ENCODE measurements at regions not wholly inside any gene's neighbourhood (a gene's known extent, or its start where the extent isn't known, plus 50 kb on each side); places are given as distances from the start of the nearest gene placed in this dataset.
A peak's percentile ranks its signal among the peaks of the same experiment; 100 is the strongest.
"Not testable (repeated sequence)": the region's sequence is repeated elsewhere in the genome, so short reads cannot be mapped to it uniquely, and the experiment has no call there.

DNA sequence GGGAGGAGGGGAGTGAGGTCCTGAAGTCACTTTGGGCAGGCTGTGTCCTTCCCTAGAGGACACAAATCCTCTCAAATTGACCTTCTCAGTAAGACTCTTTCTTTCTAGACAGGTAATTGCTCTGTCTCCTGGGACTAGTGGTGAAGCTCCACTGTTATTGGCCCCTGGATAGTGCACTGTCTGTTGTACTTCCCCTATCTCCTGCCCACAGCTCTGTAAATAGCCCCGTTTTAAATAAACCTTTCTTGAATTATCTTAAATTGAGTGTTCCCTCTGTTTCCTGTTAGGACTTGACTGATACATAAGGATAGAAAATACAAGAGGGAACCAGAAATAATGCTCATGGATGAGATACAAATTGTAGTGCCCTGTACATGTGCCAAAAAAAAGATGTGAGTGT, 229.5 kb upstream of the USP24 start:
- Mint-ChIP-seq H3K4me3 (no peak overlapping the region), H3K9me3 (peaks cover 5% of the 10 kb centered on the region), H3K4me1 (ENCODE audit: unreplicated experiment) (peaks cover 12% of the 10 kb centered on the region), H3K27me3 (no peaks in the 10 kb centered on the region), H3K27ac (no peak overlapping the region), H3K36me3 (peaks cover 4% of the 10 kb centered on the region)
- DNase-seq (ENCODE audit: extremely low spot score, unreplicated experiment): no peak
- TF ChIP-seq, protein P1, sequence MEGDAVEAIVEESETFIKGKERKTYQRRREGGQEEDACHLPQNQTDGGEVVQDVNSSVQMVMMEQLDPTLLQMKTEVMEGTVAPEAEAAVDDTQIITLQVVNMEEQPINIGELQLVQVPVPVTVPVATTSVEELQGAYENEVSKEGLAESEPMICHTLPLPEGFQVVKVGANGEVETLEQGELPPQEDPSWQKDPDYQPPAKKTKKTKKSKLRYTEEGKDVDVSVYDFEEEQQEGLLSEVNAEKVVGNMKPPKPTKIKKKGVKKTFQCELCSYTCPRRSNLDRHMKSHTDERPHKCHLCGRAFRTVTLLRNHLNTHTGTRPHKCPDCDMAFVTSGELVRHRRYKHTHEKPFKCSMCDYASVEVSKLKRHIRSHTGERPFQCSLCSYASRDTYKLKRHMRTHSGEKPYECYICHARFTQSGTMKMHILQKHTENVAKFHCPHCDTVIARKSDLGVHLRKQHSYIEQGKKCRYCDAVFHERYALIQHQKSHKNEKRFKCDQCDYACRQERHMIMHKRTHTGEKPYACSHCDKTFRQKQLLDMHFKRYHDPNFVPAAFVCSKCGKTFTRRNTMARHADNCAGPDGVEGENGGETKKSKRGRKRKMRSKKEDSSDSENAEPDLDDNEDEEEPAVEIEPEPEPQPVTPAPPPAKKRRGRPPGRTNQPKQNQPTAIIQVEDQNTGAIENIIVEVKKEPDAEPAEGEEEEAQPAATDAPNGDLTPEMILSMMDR (conservative IDR thresholded peaks at IDR 0.05): no peak

DNA sequence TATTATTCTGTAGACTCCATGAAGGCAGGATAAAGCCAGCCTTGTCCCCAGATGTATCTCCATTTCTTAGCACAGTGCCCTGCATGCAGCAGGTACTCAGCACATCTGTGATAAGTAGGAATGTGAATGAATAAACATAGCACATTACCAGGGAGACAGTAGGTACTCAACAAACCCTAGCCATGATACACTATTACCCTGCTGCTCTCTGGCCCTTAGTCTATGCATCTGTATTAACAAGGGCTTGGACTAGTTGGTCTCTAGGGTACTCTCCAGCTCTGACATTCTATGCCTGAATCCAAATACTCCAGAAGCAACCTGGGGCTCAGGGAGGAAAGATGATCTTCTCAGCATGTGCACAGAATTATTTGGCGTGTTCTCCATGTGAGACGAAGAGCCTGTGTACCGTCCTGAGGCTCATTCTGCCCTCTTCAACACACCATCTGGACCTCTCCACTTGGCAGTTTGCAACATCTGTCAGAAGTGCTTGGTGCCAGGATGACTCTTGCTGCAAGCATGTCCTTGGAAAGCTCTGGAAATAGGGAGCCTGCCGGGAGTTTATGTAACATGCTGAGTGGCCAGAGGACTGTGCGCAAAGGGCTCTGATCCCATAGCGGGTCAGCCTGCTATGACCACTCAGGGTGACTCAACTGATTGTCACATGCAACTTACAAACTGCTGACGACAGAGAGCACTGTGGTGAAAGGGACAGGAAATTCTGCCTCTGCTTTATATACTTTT, 228.2 kb upstream of the USP24 start:
- H3K4me3 Mint-ChIP-seq: no peak overlapping the region
- no peaks in the 10 kb centered on the region for H3K27me3 Mint-ChIP-seq
- peaks cover 12% of the 10 kb centered on the region for H3K4me1 Mint-ChIP-seq (ENCODE audit: unreplicated experiment)
- peaks cover 4% of the 10 kb centered on the region for H3K36me3 Mint-ChIP-seq
- no peak overlapping the region for H3K27ac Mint-ChIP-seq
- DNase-seq (ENCODE audit: extremely low spot score, unreplicated experiment): no peak
- H3K9me3 Mint-ChIP-seq: peaks cover 5% of the 10 kb centered on the region
- TF ChIP-seq, protein P1 (conservative IDR thresholded peaks at IDR 0.05): no peak

DNA sequence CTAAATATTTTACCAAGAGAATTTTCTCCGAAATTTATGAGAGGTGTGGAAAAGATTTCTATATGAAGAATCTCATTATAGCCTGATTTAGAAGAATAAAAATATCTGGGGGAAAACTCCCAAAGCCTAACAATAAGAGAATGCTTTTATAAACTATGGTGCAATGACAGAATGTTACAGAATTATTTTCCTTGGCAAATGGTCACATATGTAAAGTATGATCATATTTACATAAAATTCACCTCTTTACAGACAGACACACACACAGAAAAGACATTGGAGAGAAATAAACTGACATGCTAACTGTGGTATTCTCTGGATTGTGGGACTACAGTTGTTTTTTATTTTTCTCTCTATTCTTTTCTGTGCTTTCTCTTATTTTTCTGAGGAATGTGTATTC, 226.3 kb upstream of the USP24 start:
- no peak overlapping the region for H3K27ac Mint-ChIP-seq
- H3K9me3 Mint-ChIP-seq: peaks cover 5% of the 10 kb centered on the region
- H3K36me3 Mint-ChIP-seq: peaks cover 4% of the 10 kb centered on the region
- no peak overlapping the region for H3K4me3 Mint-ChIP-seq
- TF ChIP-seq, protein P1 (conservative IDR thresholded peaks at IDR 0.05): no peak
- no peaks in the 10 kb centered on the region for H3K27me3 Mint-ChIP-seq
- peaks cover 9% of the 10 kb centered on the region for H3K4me1 Mint-ChIP-seq (ENCODE audit: unreplicated experiment)
- DNase-seq (ENCODE audit: extremely low spot score, unreplicated experiment): no peak

DNA sequence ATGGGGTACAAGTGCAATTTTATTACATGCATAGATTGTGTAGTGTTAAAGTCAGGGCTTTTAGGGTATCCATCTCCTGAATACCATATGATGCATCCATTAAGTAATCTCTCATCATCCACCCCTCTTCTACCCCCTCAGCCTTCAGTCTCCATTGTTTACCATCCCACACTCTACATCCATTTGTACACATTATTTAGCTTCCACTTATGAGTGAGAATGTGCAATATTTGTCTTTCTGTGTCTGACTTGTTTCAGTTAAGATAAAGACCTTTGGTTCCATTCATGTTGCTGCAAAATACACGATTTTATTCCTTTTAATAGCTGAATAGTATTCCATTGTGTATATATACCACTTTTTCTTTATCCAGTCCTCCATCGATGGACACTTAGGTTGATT, 222.5 kb upstream of the USP24 start:
- Mint-ChIP-seq H3K4me1 (ENCODE audit: unreplicated experiment) (no peaks in the 10 kb centered on the region), H3K27me3 (no peaks in the 10 kb centered on the region), H3K4me3 (no peak overlapping the region), H3K27ac (no peak overlapping the region), H3K36me3 (peaks cover 4% of the 10 kb centered on the region), H3K9me3 (peaks cover 8% of the 10 kb centered on the region)
- DNase-seq (ENCODE audit: extremely low spot score, unreplicated experiment): no peak
- TF ChIP-seq, protein P1 (conservative IDR thresholded peaks at IDR 0.05): no peak

DNA sequence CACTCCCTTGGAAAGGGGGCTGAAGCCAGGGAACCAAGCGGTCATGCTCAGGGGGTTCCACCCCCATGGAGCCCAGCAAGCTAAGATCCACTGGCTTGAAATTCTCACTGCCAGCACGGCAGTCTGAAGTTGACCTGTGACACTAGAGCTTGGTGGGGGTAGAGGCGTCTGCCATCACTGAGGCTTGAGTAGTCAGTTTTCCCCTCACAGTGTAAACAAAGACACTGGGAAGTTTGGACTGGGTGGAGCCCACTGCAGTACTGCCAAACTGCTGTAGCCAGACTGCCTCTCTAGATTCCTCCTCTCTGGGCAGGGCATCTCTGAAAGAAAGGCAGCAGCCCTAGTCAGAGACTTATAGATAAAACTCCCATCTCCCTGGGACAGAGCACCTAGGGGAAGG, 215.6 kb upstream of the USP24 start:
- DNase-seq (ENCODE audit: extremely low spot score, unreplicated experiment); H3K27ac Mint-ChIP-seq; H3K27me3 Mint-ChIP-seq; H3K36me3 Mint-ChIP-seq; H3K4me3 Mint-ChIP-seq: not testable (repeated sequence)
- H3K4me1 Mint-ChIP-seq (ENCODE audit: unreplicated experiment): peaks cover 29% of the 10 kb centered on the region
- H3K9me3 Mint-ChIP-seq: peaks cover 22% of the 10 kb centered on the region

DNA sequence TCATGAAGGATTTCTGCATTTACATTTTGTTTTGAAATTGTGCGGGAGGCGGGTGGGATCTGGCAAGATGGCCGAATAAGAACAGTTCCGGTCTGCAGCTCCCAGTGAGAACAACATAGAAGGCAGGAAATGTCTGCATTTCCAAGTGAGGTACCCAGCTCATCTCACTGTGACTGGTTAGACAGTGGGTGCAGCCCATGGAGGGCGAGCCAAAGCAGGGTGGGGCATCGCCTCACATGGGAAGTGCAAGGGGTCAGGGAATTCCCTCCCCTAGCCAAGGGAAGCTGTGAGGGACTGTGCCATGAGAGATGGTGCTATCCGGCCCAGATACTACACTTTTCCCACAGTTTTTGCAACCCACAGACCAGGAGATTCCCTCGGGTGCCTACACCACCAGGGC, 215.0 kb upstream of the USP24 start:
- Mint-ChIP-seq H3K27ac (peak overlapping the region; percentile 93), H3K4me1 (ENCODE audit: unreplicated experiment) (peaks cover 29% of the 10 kb centered on the region), H3K9me3 (peaks cover 22% of the 10 kb centered on the region)
- H3K36me3 Mint-ChIP-seq; H3K4me3 Mint-ChIP-seq; DNase-seq (ENCODE audit: extremely low spot score, unreplicated experiment); H3K27me3 Mint-ChIP-seq: not testable (repeated sequence)
